ENCODE measurements at regions not wholly inside any gene's neighbourhood (a gene's known extent, or its start where the extent isn't known, plus 50 kb on each side); places are given as distances from the start of the nearest gene placed in this dataset.
"Not testable (repeated sequence)": the region's sequence is repeated elsewhere in the genome, so short reads cannot be mapped to it uniquely, and the experiment has no call there.

DNA sequence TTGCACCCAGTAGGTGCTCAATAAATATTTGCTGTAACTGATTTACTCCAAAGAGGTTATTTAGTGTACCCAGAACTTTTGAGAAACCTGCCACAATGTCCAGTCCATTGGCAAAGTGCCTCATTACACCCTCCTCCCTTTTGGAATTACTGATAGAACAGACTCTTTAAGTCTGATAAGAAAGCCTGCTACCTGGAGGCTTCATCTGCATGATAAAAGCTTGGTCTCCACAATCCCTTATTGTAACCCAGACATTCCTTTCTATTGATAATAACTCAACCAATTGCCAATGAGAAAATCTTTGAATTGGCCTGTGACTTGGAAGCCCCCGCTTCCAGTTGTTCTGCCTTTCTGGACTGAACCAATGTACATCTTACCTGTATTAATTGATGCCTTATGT, 127.0 kb upstream of the FOXN2 start:
- DNase-seq (ENCODE audit: low read depth in 3 of 3), result no peak

DNA sequence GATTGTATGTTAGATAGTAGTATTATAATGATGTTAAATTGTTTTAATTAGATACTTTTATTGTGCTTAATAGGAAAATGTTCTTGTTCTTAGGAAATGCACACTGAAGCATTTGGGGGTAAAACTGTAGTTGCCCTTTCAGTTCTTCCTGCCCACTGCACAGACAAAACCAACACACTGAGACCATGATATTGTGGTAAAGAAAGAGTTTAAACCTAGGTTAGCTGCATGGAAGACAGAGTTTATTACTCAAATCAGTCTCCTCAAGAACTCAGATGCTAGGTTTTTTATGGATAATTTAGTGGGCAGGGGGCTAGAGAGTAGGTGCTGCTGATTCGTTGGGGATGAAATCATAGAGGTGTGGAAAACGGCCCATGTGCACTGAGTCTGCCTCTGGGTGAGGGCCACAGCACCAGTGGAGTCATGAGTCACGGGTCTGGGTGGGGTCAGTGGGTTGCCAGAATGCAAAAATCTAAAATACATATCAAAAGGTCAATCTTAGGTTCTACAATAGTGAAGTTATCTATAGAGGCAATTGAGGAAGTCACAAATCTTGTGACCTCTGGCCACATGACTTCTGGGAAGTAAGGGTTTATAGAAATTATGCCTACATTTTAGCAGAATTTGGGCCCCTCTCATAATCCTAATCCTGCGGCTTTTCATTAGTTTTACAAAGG, 124.8 kb upstream of the FOXN2 start:
- no peak for DNase-seq (ENCODE audit: low read depth in 3 of 3)

DNA sequence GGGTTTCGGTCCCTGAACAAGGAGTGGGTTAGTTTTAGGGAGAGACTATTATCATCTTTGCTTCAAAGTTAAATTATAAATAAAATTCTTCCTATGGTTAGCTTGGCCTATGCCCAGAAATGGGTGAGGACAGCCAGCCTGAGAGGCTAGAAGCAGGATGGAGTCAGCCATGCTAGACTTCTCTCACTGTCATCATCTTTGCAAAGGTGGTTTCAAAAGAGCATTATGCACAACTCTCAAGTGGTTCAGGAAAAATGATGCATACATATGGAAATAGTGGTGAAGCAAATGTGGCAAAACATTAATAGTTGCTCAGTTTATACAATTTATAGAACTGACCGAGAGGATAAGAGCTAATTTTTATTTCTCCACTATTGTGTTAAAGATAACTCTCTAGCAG, 124.3 kb upstream of the FOXN2 start:
- no peak for DNase-seq (ENCODE audit: low read depth in 3 of 3)

DNA sequence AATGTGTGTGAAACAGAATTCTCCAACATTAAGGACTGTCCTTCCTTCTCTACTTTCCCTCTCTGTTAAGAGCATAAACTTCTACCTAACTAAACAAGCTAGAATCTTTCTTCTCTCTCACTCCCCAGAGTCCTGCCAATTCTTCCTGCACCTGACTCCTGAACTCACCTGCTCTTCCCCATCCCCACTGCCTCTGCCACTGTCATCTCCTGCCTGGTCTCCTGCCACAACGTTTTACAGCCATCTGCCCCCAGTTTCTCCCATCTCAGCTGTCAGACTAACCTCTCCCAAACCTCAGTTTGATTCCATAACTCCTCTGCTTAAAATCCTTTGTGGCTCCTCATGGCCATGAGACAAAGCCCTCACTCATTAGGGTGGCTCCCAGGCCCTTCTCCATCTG, 119.8 kb upstream of the FOXN2 start:
- no peak for DNase-seq (ENCODE audit: low read depth in 3 of 3)

DNA sequence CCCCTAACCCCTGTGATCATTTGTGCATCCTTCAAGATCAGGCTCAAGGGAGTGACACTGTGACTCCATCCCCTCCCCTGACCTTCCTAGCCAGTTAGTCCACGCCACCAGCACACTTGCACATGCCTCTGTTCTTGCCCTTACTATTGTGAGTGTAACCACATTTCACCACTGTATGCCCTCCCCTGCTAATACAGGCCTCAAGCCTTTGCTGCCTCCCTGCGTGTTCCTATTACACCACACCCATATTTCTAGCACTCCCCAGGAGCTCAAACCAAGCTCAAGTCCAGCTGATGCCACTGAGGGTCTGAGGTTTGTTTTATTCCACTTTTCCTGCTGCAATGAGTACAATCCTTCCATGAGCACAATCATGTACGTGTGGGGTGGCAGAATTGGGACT, 119.3 kb upstream of the FOXN2 start:
- no peak for DNase-seq (ENCODE audit: low read depth in 3 of 3)

DNA sequence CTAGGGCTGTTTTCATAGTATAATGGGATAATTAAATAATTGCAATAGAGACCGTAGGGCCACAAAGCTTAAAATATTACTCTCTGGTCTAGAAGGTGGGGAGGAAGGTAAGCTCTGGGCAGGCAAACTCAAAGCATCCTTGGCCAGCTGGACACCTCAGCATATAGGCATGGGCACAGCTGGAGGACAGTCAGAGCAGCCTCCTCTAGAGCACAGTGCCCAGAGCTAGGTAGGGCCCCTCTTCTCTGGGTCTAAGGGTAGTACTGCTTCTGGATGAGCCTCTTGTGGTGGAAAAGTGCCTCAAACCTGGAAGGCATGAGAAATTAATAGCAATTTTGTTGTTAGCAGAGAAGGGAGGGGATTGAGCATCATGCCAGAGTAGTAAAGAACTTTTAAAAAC, 116.9 kb upstream of the FOXN2 start:
- DNase-seq (ENCODE audit: low read depth in 3 of 3), result no peak

DNA sequence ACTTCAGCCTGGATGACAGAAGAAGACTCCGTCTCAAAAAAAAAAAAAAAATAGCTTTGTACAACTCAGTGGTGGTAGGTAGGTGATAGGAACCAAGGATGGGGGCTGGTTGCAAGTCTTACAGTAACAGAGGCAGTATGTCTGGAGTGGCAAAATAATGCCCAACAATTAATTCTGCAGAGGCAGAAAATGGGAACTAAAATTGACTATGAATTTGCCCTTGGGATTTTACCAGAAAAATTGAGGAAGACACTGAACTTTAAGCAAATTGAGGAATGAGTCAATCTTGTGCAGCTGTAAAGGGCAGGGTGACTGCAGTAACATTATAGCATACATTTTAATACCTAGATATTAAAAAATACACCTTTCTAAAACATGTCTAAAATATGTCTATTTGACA, 116.1 kb upstream of the FOXN2 start:
- no peak for DNase-seq (ENCODE audit: low read depth in 3 of 3)

DNA sequence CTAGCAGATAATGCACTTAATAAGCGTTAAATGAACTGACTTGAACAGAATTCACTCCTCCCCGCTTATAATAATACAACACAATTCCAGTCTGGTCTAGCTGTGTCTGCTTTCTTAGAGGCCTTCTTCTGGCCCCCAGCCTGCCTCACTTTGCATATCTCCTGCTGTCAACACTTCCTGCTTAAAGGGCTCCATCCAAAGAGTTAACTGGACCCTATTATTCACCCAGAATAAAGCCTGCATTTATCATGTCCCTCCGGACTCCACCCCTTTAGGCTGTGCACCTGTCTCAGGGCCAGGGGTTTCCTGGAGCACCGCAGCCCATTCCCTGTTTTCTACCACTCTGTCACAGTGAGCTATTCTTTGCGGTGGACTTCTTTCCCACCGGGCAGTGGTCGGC, 115.4 kb upstream of the FOXN2 start:
- DNase-seq (ENCODE audit: low read depth in 3 of 3), result no peak

DNA sequence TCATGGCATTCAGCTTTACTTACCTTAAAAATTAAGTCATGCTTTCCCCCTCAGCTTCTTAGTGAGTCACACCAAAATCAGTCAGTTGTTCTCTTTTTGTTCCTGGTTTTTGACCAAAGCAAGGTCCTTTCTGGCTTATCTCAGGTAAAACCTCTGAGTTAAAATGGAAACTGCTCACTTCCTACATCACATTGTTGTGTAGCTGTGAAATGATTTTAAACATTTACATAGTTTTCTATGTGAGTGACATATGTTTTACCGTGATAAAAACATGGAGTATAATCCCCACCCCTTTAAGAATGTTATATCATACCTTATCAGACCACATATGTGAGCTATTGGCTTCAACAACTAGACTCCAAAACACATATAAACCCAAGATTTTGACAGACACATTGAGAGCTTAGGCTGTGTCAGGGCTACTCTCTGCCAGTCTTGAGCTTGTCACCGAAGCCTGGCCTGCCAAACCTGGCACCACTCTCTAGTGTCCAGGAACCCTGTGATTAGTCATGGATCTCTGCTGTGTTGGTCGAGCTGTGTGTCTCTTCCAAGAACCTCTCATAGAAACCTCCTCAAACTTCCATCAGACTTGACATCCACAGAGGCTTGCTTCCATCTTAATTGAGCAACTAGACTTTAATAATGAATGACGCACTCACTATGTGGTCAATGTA, 113.7 kb upstream of the FOXN2 start:
- no peak for DNase-seq (ENCODE audit: low read depth in 3 of 3)

DNA sequence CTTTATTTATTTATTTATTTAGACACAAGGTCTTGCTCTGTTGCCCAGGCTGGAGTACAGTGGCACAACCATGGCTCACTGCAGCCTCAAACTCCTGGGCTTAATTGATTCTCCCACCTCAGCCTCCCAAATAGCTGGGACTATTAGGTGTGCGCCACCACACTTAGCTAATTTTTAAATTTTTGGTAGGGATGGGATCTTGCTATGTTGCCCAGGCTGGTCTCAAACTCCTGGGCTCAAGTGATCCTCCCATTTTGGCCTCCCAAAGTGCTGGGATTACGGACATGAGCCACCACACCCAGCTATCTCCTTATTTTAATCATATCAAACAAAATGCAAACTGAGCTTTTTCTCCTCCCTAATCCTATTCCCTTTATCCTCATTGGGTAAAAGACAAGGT, 113.0 kb upstream of the FOXN2 start:
- not testable (repeated sequence) for DNase-seq (ENCODE audit: low read depth in 3 of 3)

DNA sequence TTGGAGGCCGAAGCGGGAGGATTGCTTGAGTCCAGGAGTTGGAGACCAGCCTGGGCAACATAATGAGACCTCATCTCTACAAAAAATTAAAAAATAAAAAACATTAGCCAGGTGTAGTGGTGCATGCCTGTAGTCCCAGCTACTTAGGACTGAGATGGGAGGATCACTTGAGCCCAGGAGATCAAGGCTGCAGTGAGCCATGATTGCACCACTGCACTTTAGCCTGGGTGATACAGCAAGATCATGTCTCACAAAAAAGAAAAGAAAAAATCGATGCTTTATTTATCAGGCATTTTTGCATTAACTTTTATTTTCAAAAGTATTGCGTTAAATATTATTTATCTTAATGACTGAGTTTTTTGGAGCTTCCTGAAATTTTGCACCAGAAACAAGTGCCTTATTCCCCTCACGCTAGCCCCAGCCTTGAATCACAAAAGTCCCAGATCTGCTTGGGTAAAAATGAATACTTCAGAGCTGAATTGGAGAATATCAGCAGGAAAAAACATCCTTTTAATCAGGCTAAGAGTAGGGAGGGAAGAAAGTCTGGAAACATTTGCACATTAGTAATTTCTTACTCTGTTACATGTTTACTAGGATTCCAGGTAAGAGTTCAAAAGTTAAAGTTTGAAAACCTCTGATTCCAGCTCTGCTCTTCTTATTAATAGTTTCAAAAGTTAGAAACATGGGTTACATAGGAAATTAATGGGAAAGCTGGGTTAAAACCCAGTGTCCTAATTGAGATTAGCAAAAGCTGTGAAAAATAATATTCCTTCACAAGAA, 111.4 kb upstream of the FOXN2 start:
- no peak for DNase-seq (ENCODE audit: low read depth in 3 of 3)

DNA sequence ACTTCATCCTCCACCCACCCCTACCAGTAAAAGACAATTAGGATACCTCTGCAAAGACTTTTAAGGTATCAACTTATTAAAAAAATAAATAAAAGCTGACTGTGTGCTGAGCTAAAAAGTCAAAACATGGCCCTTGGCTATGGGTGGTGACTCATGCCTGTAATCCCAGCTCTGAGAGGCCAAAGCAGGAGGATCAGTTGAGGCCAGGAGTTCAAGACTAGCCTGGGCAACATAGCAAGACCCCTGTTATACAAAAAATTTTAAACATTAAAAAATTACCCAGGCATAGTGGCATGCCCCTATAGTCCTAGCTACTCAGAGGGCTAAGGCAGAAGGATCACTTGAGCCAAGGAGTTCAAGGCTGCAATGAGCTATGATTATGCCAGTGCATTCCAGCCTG, 110.8 kb upstream of the FOXN2 start:
- no peak for DNase-seq (ENCODE audit: low read depth in 3 of 3)

DNA sequence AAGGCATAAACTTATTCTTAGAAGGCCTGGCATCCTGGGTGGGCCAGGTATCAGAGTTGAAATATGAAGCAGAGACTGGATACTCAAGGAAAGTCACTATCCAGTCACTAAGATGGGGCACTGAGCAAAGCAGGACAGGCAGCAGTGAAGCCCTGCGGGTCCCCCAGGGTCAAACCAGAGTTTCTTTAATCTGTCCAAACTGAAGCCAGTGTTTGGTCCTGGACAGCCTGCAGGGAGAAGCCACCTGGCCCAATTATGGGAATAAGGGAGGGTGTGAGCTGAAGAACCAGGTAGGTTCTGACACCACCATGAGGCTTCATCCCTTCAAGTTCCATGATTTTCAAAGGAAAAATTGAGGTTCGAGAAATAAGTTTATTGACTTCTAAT, 109.7 kb upstream of the FOXN2 start:
- no peak for DNase-seq (ENCODE audit: low read depth in 3 of 3)

DNA sequence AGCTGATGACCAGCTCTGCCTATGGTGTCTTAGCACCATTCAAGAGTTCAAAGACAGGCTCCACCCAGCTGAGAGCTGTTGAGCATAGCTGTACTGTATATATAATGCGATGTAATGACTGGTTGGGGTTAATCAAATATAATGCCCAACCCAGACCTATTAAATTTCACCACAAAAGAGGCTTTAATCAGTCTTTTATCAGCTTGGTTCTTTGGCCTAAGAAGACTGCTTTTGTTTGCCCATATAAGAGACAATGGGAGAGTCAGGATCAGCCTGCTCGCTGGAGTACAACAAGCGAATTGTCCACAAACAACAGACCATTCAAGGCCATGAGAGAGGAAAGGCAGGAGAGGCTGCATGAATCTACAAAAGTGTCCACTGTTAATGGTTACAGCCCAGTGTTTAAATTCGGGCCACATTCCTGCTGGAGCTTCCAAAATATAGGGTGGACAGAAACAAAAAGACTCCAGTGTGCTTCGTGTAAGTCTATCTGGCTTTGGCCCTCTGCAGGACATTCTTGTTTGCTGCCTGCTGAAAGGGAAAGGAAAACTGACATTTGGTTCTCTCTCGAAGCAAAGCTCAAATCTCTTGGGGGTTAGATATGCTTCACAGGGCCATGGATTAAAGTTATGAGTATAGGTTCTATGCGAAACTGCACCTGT, 109.2 kb upstream of the FOXN2 start:
- DNase-seq (ENCODE audit: low read depth in 3 of 3), result no peak

DNA sequence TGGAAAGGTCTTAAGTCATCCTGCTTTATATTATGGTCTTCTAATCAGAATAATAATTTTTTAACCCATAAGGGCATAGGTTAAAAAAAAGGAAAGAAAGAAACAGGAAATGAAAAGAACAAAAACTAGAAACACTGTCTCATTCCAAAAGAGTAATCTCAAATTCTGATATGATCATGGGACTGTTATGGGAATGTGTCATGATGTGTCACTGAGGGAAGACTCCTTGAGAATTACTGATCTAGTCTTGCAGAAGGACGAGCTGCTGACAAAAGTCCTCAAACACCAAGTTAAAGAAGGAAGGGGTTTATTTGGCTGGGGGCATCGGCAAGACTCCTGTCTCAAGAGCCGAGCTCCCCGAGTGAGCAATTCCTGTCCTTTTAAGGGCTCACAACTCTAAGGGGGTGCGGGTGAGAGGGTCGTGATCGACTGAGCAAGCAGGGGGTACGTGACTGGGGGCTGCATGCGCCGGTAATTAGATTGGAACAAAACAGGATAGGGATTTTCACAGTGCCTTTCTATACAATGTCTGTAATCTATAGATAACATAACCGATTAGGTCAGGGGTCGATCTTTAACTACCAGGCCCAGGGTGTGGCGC, 108.3 kb upstream of the FOXN2 start:
- not testable (repeated sequence) for DNase-seq (ENCODE audit: low read depth in 3 of 3)

DNA sequence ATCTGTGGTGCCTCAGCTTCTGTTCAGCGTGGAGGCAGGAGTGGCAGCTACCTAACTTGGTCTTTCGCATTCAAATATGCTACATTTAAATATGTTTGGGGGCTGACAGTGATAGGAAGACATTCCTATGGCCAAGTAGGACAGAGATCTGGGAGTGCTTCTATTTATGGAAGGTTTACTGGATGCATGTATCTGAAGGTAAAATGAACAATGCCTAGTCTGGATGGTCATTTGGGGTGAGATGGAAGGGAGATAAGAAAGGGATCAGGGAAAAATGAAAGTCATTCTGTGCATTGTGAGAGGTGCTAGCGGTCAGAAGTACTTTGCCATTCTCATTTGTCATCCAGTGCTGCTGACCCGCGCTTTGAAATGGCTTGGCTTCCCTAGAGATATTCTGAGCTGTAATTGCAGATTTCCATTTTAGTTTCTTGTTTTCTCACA, 107.3 kb upstream of the FOXN2 start:
- DNase-seq (ENCODE audit: low read depth in 3 of 3), result no peak

DNA sequence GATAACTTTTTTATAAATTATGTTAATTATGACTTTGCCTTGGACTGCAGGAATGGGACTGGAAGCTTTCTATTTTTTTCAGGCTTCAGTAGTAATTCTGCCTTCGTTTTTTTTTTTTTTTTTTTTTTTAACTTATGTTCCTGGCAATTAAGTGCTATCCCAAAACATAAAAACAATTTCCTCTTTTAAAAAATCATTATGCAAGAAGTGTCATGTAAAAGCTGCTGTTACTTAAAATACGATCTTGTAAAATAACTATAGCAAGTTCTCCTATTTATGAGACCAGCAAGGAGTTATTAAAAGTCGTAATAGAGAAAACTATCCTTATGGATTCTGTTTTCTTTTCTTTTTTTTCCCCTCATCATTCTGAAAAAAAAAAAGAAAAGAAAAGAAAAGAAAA, 106.6 kb upstream of the FOXN2 start:
- DNase-seq (ENCODE audit: low read depth in 3 of 3), result no peak

DNA sequence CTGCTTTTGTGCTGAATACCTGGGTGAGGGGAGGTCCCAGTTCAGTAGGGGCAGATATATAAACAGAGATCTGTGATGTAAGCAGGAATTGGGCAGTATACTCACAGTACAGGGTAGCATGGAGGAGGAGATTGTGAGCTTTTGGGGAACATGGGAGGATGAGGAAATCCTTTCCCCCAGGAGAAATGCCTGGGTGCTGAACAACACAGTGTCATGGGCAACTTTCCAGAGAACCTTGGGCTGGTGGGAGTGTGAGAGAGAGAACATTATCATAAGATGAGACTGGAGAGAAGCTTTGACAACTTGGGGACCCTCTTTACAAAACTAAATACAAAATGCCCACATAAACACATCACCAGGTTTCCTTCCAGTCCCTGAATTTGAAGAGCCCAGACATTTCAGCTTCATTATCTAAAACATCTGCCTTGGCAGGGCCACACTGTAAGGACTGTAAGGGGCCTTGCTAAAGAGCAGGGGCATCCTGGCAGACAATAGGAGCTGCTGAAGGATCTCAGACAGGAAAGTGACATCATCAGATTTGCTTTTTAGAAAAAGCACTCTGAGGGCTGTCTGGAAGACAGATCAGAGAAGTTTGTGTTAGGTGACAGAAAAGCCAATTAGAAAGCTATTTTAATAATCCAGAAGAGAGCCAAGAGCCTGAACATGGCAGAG, 105.1 kb upstream of the FOXN2 start:
- DNase-seq (ENCODE audit: low read depth in 3 of 3), result no peak

DNA sequence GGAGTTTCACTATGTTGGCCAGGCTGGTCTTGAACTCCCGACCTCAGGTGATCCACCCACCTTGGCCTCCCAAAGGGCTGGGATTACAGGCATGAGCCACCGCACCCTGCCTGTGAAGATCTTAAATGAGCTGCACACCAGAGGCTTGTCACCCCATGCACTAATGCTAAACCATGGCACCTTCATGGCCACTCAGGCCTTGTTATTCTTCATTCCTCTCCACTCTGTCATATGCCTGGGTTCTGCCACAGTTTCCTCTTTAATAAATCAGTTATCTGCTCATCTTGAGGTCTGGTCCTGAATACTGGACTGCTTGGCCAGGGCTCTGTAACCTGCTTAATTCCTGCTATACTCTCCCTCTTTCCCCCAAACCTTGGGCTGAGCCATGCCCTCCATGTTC, 104.3 kb upstream of the FOXN2 start:
- DNase-seq (ENCODE audit: low read depth in 3 of 3), result no peak

DNA sequence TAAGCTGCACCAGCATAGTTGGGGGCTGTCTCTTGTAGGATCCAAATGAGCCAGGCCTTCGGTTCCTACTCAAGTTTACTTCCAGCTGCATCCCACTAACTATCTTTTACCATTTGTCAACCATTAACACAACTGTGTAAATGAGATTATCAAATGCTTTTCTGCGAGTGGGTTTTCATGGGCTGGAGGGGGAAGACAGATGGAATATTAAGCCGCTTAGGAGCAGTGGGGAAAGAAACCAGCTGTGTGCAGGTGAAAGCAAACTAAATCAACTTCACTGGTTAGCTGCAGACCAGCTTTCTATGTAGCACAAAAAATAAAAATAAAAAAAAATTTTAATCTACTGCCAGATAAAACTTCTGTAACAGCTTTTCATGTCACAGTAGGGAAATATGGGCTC, 100.8 kb upstream of the FOXN2 start:
- DNase-seq (ENCODE audit: low read depth in 3 of 3), result no peak

DNA sequence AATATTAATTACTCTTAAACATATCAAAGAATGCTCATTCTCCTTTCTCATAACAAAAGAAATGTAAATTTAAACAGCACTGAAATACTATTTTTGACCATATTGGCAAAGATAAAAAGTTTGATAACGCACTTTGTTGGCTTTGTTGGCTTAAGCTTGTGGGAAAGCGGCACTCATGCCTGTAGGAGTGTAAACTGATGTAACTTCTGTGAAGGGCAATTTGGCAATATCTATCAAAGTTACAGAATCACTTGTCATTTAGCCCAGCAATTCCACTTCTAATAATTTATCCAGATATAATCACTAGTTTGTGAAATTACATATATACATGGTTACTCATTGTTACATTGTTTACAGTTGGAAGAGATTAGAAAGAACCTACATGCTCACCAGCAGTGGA, 96.3 kb upstream of the FOXN2 start:
- no peak for DNase-seq (ENCODE audit: low read depth in 3 of 3)

DNA sequence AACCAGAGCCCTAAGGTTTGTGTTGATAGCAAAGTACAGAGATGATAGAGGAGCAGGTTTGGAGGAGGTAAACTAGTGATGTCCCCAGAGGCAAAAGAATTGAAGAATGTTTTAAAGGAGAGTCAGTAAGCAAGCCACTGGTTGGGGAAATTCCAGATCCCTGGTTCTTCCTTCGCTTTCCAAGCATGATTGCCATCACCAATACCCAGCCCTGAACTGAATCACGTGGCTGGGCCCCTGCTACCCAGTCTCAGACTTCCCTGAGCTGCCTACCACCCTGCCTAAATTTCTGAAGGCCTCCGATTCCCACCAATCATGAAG, 95.3 kb upstream of the FOXN2 start:
- DNase-seq (ENCODE audit: low read depth in 3 of 3), result no peak

Data from stimulated activated CD4-positive, alpha-beta T cell treated with anti-CD3 and anti-CD28 coated beads, TNF-alpha, amount 100 ng/mL, for 48 hours (primary cell).